K562 (cell line): ENCODE measurements at regions not wholly inside any gene's neighbourhood (a gene's known extent, or its start where the extent isn't known, plus 50 kb on each side); places are given as distances from the start of the nearest gene placed in this dataset.

Source experiments
- NFRKB ChIP-seq: fragments of 450-650 bp; IDR thresholded peaks from 2 replicates; pipeline ENCODE4 v1.6.1; 2016; ENCODE audit warnings: low read depth
- YY1 ChIP-seq, 3 experiments: IDR thresholded peaks; 2 replicates each; pipeline ENCODE4 v1.6.1; 2011; ENCODE audit warnings: low read length in 2 of 3, mild to moderate bottlenecking in 2 of 3, moderate library complexity in 2 of 3, borderline replicate concordance in 1 of 3, control low read depth in 1 of 3, low read depth in 1 of 3; ENCODE audit not compliant: insufficient read depth in 3 of 3, insufficient replicate concordance in 2 of 3, control insufficient read depth in 1 of 3, insufficient read length in 1 of 3; ENCODE audit errors: extremely low read depth in 1 of 3

DNA sequence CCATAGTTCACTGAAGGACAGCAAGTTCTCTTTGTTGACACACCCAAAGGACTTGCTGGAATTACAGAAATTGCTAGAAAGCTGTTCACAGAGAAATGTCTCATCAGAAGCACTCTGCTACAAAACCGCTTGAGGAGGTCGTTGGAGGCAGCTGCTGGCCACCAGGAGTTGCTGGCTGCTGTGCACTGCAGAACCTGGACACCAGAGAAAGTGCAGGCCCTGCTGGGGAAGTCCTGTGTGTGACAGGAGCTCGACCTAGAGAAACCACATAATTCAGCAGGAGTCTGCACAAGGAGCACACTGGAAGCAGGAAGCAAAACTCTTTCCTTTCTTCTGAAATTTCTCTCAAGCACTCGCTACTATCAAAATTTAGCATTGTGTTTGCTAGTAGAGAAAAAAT lies 461.5 kb upstream of the GHITM start:
- TF ChIP-seq YY1 (IDR thresholded peaks at IDR 0.05; ENCODE audit: borderline replicate concordance in 1 of 3, control insufficient read depth in 1 of 3, extremely low read depth in 1 of 3, insufficient read depth in 3 of 3, insufficient read length in 1 of 3, insufficient replicate concordance in 2 of 3, low read depth in 1 of 3, low read length in 2 of 3) = no peak
- TF ChIP-seq NFRKB = no peak
